ENCODE measurements at regions not wholly inside any gene's neighbourhood (a gene's known extent, or its start where the extent isn't known, plus 50 kb on each side); places are given as distances from the start of the nearest gene placed in this dataset.

GRCh38 chr13:55402870-55403269, 1737.8 kb upstream of the PRR20A start:
- intact Hi-C loops (cut with micrococcal nuclease) = no loop called here
- H3K4me1 Mint-ChIP-seq (ENCODE audit: insufficient read depth, unreplicated experiment) = no peaks in the 10 kb centered on the region
- CTCF ChIA-PET = no interaction called here
- no peaks in the 10 kb centered on the region for H3K9me3 Mint-ChIP-seq (ENCODE audit: unreplicated experiment)
- no peak overlapping the region for H3K4me3 Mint-ChIP-seq (ENCODE audit: unreplicated experiment)
- no peaks in the 10 kb centered on the region for H3K36me3 Mint-ChIP-seq (ENCODE audit: insufficient read depth, unreplicated experiment)
- H3K27me3 Mint-ChIP-seq (ENCODE audit: insufficient read depth, unreplicated experiment) = peaks cover 26% of the 10 kb centered on the region
- TF ChIP-seq CTCF (IDR thresholded peaks at IDR 0.05; ENCODE audit: unreplicated experiment) = no peak
- no peak for DNase-seq (ENCODE audit: unreplicated experiment)
- H3K27ac Mint-ChIP-seq (ENCODE audit: low read depth, unreplicated experiment) = no peak overlapping the region
- POLR2A ChIA-PET = no interaction called here
- BruUV-seq (replicated peaks) = no TSS peak

GRCh38 chr13:55403887-55404487, 1736.7 kb upstream of the PRR20A start:
- no peaks in the 10 kb centered on the region for H3K4me1 Mint-ChIP-seq (ENCODE audit: insufficient read depth, unreplicated experiment)
- H3K9me3 Mint-ChIP-seq (ENCODE audit: unreplicated experiment) = no peaks in the 10 kb centered on the region
- H3K36me3 Mint-ChIP-seq (ENCODE audit: insufficient read depth, unreplicated experiment) = no peaks in the 10 kb centered on the region
- ChIA-PET POLR2A (no interaction called here), CTCF (no interaction called here)
- H3K4me3 Mint-ChIP-seq (ENCODE audit: unreplicated experiment) = no peak overlapping the region
- BruUV-seq (replicated peaks) = no TSS peak
- no peak for DNase-seq (ENCODE audit: unreplicated experiment)
- peaks cover 26% of the 10 kb centered on the region for H3K27me3 Mint-ChIP-seq (ENCODE audit: insufficient read depth, unreplicated experiment)
- intact Hi-C loops (cut with micrococcal nuclease) = no loop called here
- no peak for TF ChIP-seq CTCF (IDR thresholded peaks at IDR 0.05; ENCODE audit: unreplicated experiment)
- no peak overlapping the region for H3K27ac Mint-ChIP-seq (ENCODE audit: low read depth, unreplicated experiment)

GRCh38 chr13:55410398-55411330, 1730.1 kb upstream of the PRR20A start:
- Mint-ChIP-seq H3K27ac (ENCODE audit: low read depth, unreplicated experiment) (no peak overlapping the region), H3K27me3 (ENCODE audit: insufficient read depth, unreplicated experiment) (no peaks in the 10 kb centered on the region), H3K4me3 (ENCODE audit: unreplicated experiment) (no peak overlapping the region), H3K4me1 (ENCODE audit: insufficient read depth, unreplicated experiment) (no peaks in the 10 kb centered on the region), H3K9me3 (ENCODE audit: unreplicated experiment) (no peaks in the 10 kb centered on the region), H3K36me3 (ENCODE audit: insufficient read depth, unreplicated experiment) (no peaks in the 10 kb centered on the region)
- POLR2A ChIA-PET = interaction anchor here (0.6 kb wide), 1 partner anchor 1270 kb away, joined by 3 read pairs; no protein-coding TSS in a partner anchor
- no peak for DNase-seq (ENCODE audit: unreplicated experiment)
- CTCF ChIA-PET = no interaction called here
- TF ChIP-seq CTCF (IDR thresholded peaks at IDR 0.05; ENCODE audit: unreplicated experiment) = no peak
- intact Hi-C loops (cut with micrococcal nuclease) = no loop called here
- no TSS peak for BruUV-seq (replicated peaks)

- ChIA-PET POLR2A (no interaction called here), CTCF (no interaction called here)
- Mint-ChIP-seq H3K27me3 (ENCODE audit: insufficient read depth, unreplicated experiment) (peaks cover 11% of the 10 kb centered on the region), H3K36me3 (ENCODE audit: insufficient read depth, unreplicated experiment) (no peaks in the 10 kb centered on the region), H3K4me3 (ENCODE audit: unreplicated experiment) (no peak overlapping the region), H3K9me3 (ENCODE audit: unreplicated experiment) (no peaks in the 10 kb centered on the region), H3K4me1 (ENCODE audit: insufficient read depth, unreplicated experiment) (peaks cover 5% of the 10 kb centered on the region), H3K27ac (ENCODE audit: low read depth, unreplicated experiment) (no peak overlapping the region)
- DNase-seq (ENCODE audit: unreplicated experiment) = no peak
- BruUV-seq (replicated peaks) = no TSS peak
- intact Hi-C loops (cut with micrococcal nuclease) = no loop called here
- no peak for TF ChIP-seq CTCF (IDR thresholded peaks at IDR 0.05; ENCODE audit: unreplicated experiment)
These were observed 1722.6 kb upstream of the PRR20A start for GRCh38 chr13:55418095-55418494.

Data from MCF 10A (cell line).